ENCODE measurements at regions not wholly inside any gene's neighbourhood (a gene's known extent, or its start where the extent isn't known, plus 50 kb on each side); places are given as distances from the start of the nearest gene placed in this dataset.

- no peak for TF ChIP-seq EZH2phosphoT487 (IDR thresholded peaks at IDR 0.05; ENCODE audit: low read length)
- no peak for TF ChIP-seq CTCF (IDR thresholded peaks at IDR 0.05; ENCODE audit: low read length)
Observed at GRCh38 chr1:238900334-238900865, 486.0 kb upstream of the CHRM3 start.

Measured in MM.1S (cell line).